DMS 273 treated with DMSO at 0.1 percent for 48 hours (cell line): ENCODE measurements at regions not wholly inside any gene's neighbourhood (a gene's known extent, or its start where the extent isn't known, plus 50 kb on each side); places are given as distances from the start of the nearest gene placed in this dataset.

Source experiments
- DNase-seq: peaks from one replicate; lab custom pipeline; 2025; lab: John Stamatoyannopoulos, UW

DNA sequence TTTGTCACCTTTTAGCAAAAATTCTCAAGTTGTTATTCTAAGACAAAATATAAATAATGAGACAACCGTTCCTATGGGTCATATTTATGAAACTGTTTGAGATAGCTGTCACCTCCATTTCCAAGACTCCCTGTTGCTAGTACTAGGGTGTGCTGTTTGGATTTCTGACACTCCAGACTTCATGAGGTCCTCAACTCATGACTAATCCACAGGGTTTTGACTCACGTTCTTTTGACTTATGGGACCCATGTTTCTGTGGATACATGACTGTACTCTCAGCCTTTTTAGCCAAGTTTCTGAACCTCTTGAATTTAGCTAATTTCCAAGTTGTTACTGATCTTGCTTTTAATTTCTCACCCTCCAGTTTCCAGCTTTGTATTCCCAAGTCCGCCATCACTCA lies 178.7 kb upstream of the FAM98A start:
- DNase-seq, result no peak

GRCh38 chr2:33775306-33775705 lies 176.2 kb upstream of the FAM98A start:
- DNase-seq, result no peak

- DNase-seq, result no peak
These were observed 170.9 kb upstream of the FAM98A start for GRCh38 chr2:33770023-33770422.

DNA sequence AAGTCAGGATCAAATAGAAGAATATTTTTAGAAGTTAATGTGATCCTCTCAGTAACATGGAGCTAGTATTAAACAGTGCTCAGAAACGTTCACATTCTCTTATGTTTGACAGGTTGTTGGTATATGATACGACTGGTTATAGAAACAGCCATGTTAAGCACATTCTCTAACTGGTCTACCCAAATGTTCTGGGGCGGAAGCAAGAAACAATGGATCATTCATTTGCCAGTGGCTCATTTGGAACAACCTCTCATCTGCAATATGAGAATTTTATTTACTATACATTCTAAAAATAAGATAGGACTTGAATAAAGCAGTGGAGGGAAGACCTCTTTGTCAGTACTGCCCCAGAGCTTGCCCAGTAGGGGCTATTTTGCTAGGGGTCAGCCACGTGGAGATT lies 167.1 kb upstream of the FAM98A start:
- no peak for DNase-seq

DNA sequence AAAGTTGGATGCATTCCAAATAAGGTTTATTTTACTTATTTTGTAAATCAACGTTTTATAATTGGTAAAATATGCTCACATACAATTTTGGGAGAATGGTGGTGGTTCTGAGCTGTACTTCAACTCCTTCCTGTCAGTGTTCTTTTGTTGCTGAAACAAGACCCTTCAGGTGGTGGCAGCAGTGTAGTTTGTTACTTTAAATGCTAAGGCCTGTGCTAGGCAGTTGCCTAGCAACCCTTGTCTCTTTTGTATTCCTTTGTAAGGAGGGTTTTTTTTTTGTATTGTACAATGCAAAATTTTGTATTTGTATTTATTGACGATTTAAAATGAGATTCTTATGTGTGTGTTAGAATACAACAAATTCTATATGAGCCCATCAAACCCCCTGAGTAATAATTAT lies 166.0 kb upstream of the FAM98A start:
- DNase-seq, result no peak

DNA sequence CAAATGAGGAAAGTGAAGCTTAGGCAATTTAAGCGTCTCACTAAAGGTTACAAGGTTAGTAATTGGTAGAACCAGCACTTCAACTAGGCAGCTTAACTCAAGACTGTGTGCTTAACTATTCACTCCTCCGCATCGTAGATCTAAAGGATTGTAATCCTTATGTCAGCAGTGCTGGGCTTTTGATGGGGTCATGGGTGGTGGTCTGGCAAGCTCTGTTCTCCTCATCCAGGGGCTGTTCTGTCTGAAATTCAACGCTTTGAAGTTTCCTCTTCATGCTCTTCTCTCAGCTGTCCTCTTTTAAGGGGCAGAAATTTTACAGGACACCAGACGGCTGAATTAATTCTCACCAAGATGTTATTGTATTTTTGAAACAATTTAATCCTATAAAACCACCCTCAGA lies 165.5 kb upstream of the FAM98A start:
- no peak for DNase-seq

DNA sequence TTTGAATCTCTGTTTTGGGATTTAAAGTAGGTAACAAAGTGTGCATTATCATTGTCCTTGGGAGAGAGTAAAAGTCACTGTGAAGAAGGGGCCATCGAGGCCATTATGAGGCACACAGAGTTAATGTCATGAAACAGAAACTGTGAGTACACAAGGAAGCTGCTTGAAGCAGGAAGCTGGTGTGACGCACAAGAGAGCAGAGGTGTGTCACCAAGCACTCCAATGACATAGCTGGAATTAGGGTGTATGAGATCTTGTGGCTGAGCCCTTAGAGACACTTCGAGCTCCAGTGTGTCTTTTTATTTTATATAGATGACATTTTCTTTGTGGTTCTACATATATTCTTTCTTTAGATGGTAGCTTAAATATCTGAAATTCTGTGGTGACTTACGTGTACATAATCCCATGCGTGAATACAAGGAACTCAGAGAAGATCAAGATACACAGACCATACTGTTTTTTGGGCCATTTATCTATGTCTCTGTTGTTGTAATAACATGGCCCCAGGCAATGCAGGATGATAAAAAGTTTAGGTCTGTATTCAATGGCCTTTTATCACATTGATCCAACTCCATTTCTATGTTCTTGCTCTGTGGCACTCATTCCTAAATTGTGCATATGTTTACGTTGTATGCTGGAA lies 164.7 kb upstream of the FAM98A start:
- DNase-seq, result no peak

GRCh38 chr2:33762636-33763035 lies 163.5 kb upstream of the FAM98A start:
- no peak for DNase-seq

GRCh38 chr2:33746208-33746800 lies 147.2 kb upstream of the FAM98A start:
- DNase-seq, result no peak

DNA sequence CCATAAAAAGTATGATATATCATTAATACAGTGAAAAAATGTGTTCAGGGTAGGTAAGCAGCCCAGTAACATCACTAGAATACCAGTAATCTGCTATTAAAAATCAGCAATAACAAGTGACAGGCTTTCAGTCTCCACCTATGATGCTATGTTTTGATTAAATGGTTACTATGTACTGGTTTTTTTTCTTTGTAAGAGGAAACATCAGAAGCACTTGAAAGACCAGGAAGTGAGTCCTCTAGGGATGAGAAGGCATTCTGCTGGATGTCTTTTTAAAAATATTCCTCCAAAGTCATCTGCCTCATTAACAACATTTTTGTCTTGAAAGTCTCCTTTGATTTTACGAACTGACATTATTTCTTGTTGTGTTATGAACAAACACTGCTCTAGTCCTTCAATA lies 136.0 kb upstream of the FAM98A start:
- DNase-seq, result no peak

GRCh38 chr2:33730804-33731203 lies 131.7 kb upstream of the FAM98A start:
- DNase-seq, result no peak

DNA sequence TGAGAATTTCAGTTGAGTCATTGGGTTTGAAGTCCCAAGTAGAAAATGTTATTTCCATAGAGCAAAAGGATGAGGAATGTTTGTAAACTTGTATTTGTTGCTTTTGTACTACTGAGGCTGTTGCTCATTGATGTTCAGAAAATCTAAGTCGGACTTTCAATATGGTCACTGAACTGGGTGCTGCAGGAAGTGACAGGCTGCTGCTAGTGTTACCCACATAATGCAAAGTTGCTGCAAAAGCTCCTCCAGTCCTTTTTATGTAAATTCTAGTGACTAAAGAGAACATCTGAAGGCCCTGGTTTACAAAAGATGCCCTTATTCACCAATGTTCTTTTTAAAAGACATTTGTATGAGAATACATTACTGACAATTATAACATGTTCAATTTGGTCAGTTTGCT lies 131.1 kb upstream of the FAM98A start:
- DNase-seq, result no peak

GRCh38 chr2:33729353-33729752 lies 130.3 kb upstream of the FAM98A start:
- no peak for DNase-seq

DNA sequence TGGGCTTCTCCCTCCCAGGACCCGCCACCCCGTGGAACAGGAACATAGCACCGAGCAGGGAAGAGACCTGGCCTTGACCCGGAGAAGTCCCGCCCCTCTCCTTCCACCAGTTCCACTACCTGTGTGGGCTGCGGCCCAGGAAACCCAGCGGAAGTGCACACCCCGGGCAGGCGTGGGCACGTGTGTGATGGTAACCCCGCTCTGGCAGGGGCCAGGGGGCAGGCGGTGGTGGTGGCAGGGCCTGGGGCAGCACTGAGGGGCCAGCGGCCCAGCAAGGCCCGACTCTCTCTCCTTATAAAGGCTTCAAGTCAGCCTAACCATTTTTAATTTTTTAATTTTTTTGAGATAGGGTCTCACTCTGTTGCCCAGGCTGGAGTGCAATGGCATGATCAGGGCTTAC lies 129.0 kb upstream of the FAM98A start:
- no peak for DNase-seq

- DNase-seq, result no peak
These were observed 128.4 kb upstream of the FAM98A start for GRCh38 chr2:33727361-33728032.

- no peak for DNase-seq
These were observed 127.3 kb upstream of the FAM98A start for GRCh38 chr2:33726415-33726814.

DNA sequence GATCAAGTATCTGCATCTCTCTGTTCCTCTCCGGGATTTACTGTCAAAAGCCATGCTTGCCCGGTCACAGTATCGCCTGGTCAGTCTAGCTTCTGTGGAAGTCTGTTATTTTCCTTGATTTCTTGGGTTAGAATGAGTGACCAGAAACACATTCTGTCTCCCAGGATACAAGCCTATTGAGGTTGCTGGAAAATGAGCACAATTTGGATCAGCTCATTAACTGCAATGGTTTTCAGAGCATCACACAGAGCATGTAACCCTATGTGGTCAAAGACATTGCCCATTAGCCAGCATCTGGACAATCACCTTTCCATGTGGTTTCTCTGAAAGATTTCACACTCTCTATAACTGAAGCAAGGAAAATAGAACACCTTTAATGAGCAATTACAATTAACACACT lies 124.2 kb upstream of the FAM98A start:
- no peak for DNase-seq

DNA sequence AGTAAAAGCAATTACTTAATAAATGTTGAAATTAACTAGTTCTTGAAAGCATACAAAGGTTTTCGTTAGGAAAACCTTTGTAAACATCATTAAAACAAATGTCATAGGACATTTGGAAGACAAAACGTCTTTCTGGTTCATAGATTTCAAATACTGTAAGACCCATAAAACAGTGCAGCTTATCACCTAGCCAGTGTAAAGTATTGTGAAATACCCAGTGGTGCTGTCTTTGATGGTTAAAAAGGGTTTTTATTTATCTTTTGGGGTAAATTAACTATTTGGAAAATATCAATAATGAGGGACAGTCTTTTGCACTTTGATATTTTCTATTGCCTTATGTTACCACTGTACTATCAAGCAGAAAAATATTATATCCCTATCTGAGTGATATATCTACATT lies 120.0 kb upstream of the FAM98A start:
- DNase-seq, result no peak

- DNase-seq, result no peak
These were observed 113.6 kb upstream of the FAM98A start for GRCh38 chr2:33712674-33713073.

- no peak for DNase-seq
These were observed 110.9 kb upstream of the FAM98A start for GRCh38 chr2:33709951-33710350.

DNA sequence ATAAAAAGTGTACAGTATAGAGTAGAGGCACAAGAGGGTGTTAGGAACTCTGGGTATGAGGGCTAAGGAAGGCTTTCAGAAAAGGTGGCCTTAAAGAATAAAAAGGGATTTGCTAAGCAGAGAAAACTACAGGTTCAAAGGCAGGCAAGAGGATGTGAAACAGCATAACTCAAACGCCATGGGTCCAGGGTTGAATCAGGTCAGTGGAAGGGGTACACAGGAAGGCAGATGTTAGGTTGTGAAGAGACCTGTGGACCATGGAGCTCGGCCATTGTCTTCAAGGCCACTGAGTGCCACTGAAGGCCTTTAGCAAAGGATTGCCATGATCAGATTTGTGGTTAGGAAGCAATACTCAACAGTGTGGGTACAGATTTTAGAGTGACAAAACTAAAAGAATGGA lies 108.2 kb upstream of the FAM98A start:
- no peak for DNase-seq

- no peak for DNase-seq
These were observed 107.3 kb upstream of the FAM98A start for GRCh38 chr2:33706410-33706809.

DNA sequence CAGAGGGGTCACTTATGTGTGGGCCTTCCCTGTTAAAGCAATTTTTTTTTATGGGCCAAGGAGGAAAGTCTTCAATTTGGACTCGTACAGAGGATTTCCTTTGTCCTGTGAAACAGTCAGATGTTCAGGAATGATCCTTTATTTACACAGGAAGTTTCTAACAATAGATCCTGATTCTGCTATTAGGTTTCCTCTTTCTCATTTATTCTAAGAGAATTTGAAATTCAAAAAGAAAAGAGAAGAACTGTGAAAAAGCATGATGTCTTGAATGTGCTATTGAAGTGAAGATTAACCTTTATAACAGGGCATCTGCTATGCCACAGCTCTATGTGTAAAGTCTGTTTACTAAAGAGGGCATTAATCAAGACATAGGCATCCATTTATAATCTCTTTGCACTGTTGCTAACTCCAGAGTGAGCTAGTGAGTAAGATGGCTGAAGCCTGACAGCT lies 105.3 kb upstream of the FAM98A start:
- DNase-seq, result no peak

DNA sequence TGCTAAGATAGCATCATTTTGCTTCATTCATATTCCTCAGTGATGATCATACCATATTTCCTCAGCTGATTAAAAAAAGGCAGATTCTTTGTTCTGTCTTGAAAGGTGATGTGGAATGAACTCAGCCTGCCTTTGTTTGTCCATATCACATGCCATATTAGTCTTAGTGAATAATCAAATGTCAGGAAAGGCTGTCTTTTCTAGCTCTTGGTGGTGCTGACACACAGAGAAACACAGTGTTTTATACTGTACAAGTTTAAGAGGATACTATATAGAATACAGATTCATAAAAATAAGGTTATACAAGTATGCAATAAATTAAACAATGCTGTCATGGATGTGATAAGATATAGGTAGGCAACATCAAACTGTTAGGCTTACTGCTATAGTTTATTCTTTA lies 97.1 kb upstream of the FAM98A start:
- DNase-seq, result no peak
